Uterus (tissue), 3 donors: ENCODE measurements at regions not wholly inside any gene's neighbourhood (a gene's known extent, or its start where the extent isn't known, plus 50 kb on each side); places are given as distances from the start of the nearest gene placed in this dataset.

Source experiments
- DNase-seq, 2 donors: peaks; one replicate each; pipeline ENCODE4 v3.0.0-alpha.2; 2019 to 2020
- H3K27ac ChIP-seq, 2 donors: fragments of 200-600 bp; sonication (generic); 1 replicate in 1 of 2; 2 replicates in 1 of 2; pipeline ENCODE4 v1.5.1; 2016 to 2018
- H3K27me3 ChIP-seq, 2 donors: fragments of 200-600 bp; sonication (generic); one replicate each; pipeline ENCODE4 v1.5.1; 2018 to 2019; ENCODE audit warnings: control low read depth in 1 of 2
- H3K36me3 ChIP-seq, 2 donors: fragments of 200-600 bp; sonication (generic); one replicate each; pipeline ENCODE4 v1.5.1; 2019; ENCODE audit warnings: control low read depth in 1 of 2
- H3K4me1 ChIP-seq, 2 donors: fragments of 200-600 bp; sonication (generic); one replicate each; pipeline ENCODE4 v1.5.1; 2018 to 2019; ENCODE audit warnings: control low read depth in 1 of 2
- H3K4me3 ChIP-seq, 2 donors: fragments of 200-600 bp; sonication (generic); 1 replicate in 1 of 2; 2 replicates in 1 of 2; pipeline ENCODE4 v1.5.1; 2018 to 2019; ENCODE audit warnings: mild to moderate bottlenecking in 1 of 2
- H3K9me3 ChIP-seq, 2 donors: fragments of 200-600 bp; sonication (generic); one replicate each; pipeline ENCODE4 v1.5.1; 2019; ENCODE audit warnings: control low read depth in 1 of 2
- CTCF ChIP-seq, 4 experiments: fragments of 200-600 bp in 2 of 4; fragments of 450-650 bp in 2 of 4; sonication (generic) in 2 of 4; IDR thresholded peaks; one replicate each; pipeline ENCODE4 v1.5.1; 2016 to 2019; ENCODE audit warnings: antibody characterized with exemption in 4 of 4, mild to moderate bottlenecking in 2 of 4, moderate library complexity in 1 of 4
- POLR2A ChIP-seq, 2 donors: fragments of 450-650 bp; IDR thresholded peaks; one replicate each; pipeline ENCODE4 v1.6.1; 2016; ENCODE audit warnings: antibody characterized with exemption in 2 of 2, mild to moderate bottlenecking in 1 of 2, moderate library complexity in 1 of 2
- intact Hi-C: fragments of 100-400 bp; cut with DNase I; formaldehyde crosslinking; loops from one replicate; pipeline ENCODE4 v1.15.1; 2023; ENCODE audit warnings: low total_unique reads
- donor health status: DM: yes; HTN: yes; CAD: no.

- no peak for TF ChIP-seq CTCF (IDR thresholded peaks at IDR 0.05)
- TF ChIP-seq POLR2A (IDR thresholded peaks at IDR 0.05): no peak
- H3K36me3 ChIP-seq: no peaks in the 10 kb centered on the region
- H3K9me3 ChIP-seq: no peaks in the 10 kb centered on the region
- intact Hi-C loops: no loop called here
- no peak overlapping the region for H3K27ac ChIP-seq
- no peak overlapping the region for H3K4me3 ChIP-seq
- H3K4me1 ChIP-seq: no peaks in the 10 kb centered on the region
- H3K27me3 ChIP-seq: no peaks in the 10 kb centered on the region
- DNase-seq: no peak
These were observed 332.5 kb downstream of the PDGFC start for GRCh38 chr4:156638925-156639605.

DNA sequence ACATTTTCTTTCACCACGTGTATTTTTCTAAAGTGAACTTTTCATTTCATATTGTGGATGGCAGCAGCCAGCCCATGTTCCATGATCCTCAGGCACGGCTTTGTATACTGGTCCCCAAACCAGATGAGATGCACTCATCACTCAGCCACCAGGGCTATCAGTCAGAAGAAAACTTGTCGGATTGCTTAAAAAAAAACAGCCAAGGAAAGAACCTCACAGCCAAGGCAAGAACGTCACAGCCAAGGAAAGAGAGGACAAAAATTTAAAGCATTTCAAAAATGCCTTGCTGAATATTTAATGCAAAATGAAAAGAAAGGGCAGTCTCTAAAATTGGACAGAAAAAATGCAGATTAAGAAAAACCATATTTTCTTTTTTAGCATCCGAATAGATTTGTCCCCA, 333.3 kb downstream of the PDGFC start:
- intact Hi-C loops: no loop called here
- H3K4me1 ChIP-seq: no peaks in the 10 kb centered on the region
- no peak overlapping the region for H3K27ac ChIP-seq
- TF ChIP-seq CTCF (IDR thresholded peaks at IDR 0.05) (no peak), POLR2A (IDR thresholded peaks at IDR 0.05) (no peak)
- DNase-seq: no peak
- no peak overlapping the region for H3K4me3 ChIP-seq
- H3K36me3 ChIP-seq: no peaks in the 10 kb centered on the region
- no peaks in the 10 kb centered on the region for H3K9me3 ChIP-seq
- H3K27me3 ChIP-seq: no peaks in the 10 kb centered on the region

- H3K36me3 ChIP-seq: no peaks in the 10 kb centered on the region
- H3K4me3 ChIP-seq: no peak overlapping the region
- TF ChIP-seq CTCF (IDR thresholded peaks at IDR 0.05) (no peak), POLR2A (IDR thresholded peaks at IDR 0.05) (no peak)
- no peak for DNase-seq
- no peak overlapping the region for H3K27ac ChIP-seq
- H3K4me1 ChIP-seq: no peaks in the 10 kb centered on the region
- intact Hi-C loops: no loop called here
- no peaks in the 10 kb centered on the region for H3K9me3 ChIP-seq
- H3K27me3 ChIP-seq: no peaks in the 10 kb centered on the region
These were observed 335.2 kb downstream of the PDGFC start for GRCh38 chr4:156636381-156636780.

DNA sequence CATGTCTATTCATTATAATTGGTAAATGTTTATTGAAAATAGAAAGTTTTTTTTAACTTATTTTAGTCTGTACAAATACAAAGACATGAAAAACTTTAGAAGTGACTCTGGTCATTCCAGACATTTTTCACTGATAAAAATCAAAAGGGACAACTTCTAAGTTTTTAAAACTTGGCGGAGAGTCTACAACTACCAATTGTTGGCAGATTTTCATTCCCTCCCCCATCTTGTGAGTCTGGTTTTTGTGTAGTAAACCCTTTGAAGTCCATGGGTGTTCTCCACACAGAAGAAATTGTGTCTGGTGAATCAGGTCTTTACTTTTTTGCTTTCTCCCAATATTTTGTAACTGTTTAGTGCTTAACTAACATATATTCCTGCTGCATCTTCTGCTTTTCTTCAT, 336.5 kb downstream of the PDGFC start:
- Histone ChIP-seq H3K27me3 (no peaks in the 10 kb centered on the region), H3K4me3 (no peak overlapping the region), H3K4me1 (no peaks in the 10 kb centered on the region), H3K9me3 (no peaks in the 10 kb centered on the region), H3K27ac (peak overlapping the region in 1 of 2 donors; percentile 24), H3K36me3 (no peaks in the 10 kb centered on the region)
- DNase-seq: no peak
- intact Hi-C loops: no loop called here
- TF ChIP-seq POLR2A (IDR thresholded peaks at IDR 0.05) (no peak), CTCF (IDR thresholded peaks at IDR 0.05) (no peak)

DNA sequence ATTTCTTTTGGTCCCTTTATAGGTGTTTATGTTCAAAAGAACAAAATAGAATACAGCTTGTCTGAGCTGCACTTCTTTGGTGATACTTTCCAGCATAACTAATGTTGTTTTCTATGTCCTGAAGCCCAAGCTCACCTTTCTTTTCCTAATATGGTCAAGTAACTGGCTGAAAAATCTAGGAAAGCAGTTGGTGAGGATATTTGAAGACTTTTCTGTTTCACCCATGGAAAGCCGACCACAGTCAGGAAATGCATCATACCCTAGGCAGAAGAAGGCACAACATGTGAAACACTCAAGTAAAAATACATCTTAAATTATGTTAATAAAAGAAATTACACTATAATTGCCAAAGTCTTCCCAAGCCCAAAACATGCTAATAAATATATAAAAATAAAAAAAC, 337.0 kb downstream of the PDGFC start:
- no peaks in the 10 kb centered on the region for H3K27me3 ChIP-seq
- H3K36me3 ChIP-seq: no peaks in the 10 kb centered on the region
- no peak for TF ChIP-seq CTCF (IDR thresholded peaks at IDR 0.05)
- TF ChIP-seq POLR2A (IDR thresholded peaks at IDR 0.05): no peak
- H3K4me1 ChIP-seq: no peaks in the 10 kb centered on the region
- no peak overlapping the region for H3K4me3 ChIP-seq
- H3K27ac ChIP-seq: peak overlapping the region in 1 of 2 donors; percentile 42
- DNase-seq: no peak
- H3K9me3 ChIP-seq: no peaks in the 10 kb centered on the region
- intact Hi-C loops: loop anchor here (5.0 kb wide), 1 partner anchor 607 kb away; no protein-coding TSS in a partner anchor
